ENCODE measurements at regions not wholly inside any gene's neighbourhood (a gene's known extent, or its start where the extent isn't known, plus 50 kb on each side); places are given as distances from the start of the nearest gene placed in this dataset.

DNA sequence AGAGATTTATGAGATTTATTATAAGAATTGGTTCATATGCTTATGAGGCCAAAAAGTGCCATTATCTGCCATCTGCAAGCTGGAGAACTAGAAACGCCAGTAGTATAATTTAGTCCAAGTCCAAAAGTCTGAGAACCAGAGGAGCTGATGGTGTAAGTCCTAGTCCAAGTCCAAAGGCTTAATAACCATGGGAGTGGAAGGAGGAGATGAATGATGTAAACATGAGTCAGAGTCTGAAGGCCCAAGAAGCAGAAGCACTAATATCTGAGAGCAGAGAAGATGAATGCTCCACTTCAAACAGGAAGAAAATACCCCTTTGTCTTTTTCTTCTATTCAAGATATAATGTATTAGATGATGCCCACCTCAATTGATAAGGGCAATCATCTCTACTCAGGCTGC is 185.7 kb downstream of the CGGBP1 start:
- TF ChIP-seq POLR2A (IDR thresholded peaks at IDR 0.05; ENCODE audit: low read depth, low read length) (no peak), POLR2AphosphoS5 (IDR thresholded peaks at IDR 0.05; ENCODE audit: low read depth, low read length) (no peak)
